Muscle of leg (tissue), 3 donors: ENCODE measurements at regions not wholly inside any gene's neighbourhood (a gene's known extent, or its start where the extent isn't known, plus 50 kb on each side); places are given as distances from the start of the nearest gene placed in this dataset.

ENCODE experiments used
- DNase-seq: peaks from one replicate; pipeline ENCODE4 v3.0.0; 2013
- H3K27ac ChIP-seq: one replicate; pipeline ENCODE4 v1.5.1; 2013; ENCODE audit warnings: mild to moderate bottlenecking, low read length, control low read depth
- H3K27me3 ChIP-seq: one replicate; pipeline ENCODE4 v1.6.1; 2013; ENCODE audit warnings: low read length; ENCODE audit not compliant: control insufficient read depth, insufficient read depth
- H3K36me3 ChIP-seq: one replicate; pipeline ENCODE4 v1.6.1; 2013; ENCODE audit warnings: low read length; ENCODE audit not compliant: control insufficient read depth, insufficient read depth
- H3K4me1 ChIP-seq: one replicate; pipeline ENCODE4 v1.6.1; 2013; ENCODE audit warnings: low read length; ENCODE audit not compliant: control insufficient read depth, insufficient read depth
- H3K4me3 ChIP-seq: one replicate; pipeline ENCODE4 v1.5.1; 2013; ENCODE audit warnings: low read length, control low read depth
- H3K9me3 ChIP-seq: replicated peaks from 2 replicates; pipeline ENCODE4 v1.6.1; 2013; ENCODE audit warnings: low read depth, low read length; ENCODE audit not compliant: control insufficient read depth
- WGBS: methylation state at CpG from one replicate; pipeline ENCODE4 v1.1.5; 2013; ENCODE audit warnings: missing lambda C conversion rate; ENCODE audit not compliant: insufficient coverage; 5-methylcytosine and 5-hydroxymethylcytosine counted together

DNA sequence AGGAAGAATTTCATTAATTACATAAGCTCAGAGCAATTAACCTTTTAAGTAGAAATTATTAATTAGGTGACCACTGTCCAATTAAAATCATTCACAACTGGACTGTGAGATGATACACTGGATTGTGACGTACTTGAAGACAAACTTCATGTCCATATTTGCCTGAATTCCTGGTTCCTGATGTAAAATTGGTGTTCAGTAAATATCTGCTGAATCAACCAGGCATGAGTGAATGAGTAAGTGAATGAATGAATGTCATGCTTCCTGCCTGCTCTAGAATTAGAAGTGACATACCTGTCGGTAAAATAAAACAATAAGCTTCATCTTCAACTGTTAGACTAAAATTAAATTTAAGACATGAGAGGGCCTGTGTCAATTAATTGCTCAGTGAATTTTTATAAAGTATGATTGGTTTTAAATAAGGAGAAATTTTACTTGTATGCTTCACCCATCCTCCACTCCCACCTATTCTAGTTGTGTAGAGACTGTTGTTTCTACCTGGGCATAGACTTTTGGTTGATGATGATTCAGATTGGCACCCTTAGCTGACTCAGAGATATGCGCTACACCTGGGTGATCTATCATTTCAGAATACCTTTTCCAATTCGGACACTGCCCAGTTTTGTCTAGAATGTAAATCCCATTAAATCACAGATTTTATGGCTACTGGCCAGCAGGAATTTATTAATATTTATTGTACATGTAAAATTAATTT, 56.9 kb upstream of the PTGS2 start:
- no peaks in the 10 kb centered on the region for H3K36me3 ChIP-seq
- no peaks in the 10 kb centered on the region for H3K4me1 ChIP-seq
- DNase-seq = no peak
- no CpG with 5 or more reads among the region's 4 CpGs for WGBS
- no peaks in the 10 kb centered on the region for H3K9me3 ChIP-seq
- H3K27me3 ChIP-seq = no peaks in the 10 kb centered on the region
- no peak overlapping the region for H3K4me3 ChIP-seq
- no peak overlapping the region for H3K27ac ChIP-seq

GRCh38 chr1:186735463-186735862, 55.2 kb upstream of the PTGS2 start:
- no CpG with 5 or more reads among the region's 1 CpG for WGBS
- DNase-seq = no peak
- no peaks in the 10 kb centered on the region for H3K9me3 ChIP-seq
- no peaks in the 10 kb centered on the region for H3K4me1 ChIP-seq
- no peak overlapping the region for H3K4me3 ChIP-seq
- no peaks in the 10 kb centered on the region for H3K36me3 ChIP-seq
- H3K27ac ChIP-seq = no peak overlapping the region
- no peaks in the 10 kb centered on the region for H3K27me3 ChIP-seq

DNA sequence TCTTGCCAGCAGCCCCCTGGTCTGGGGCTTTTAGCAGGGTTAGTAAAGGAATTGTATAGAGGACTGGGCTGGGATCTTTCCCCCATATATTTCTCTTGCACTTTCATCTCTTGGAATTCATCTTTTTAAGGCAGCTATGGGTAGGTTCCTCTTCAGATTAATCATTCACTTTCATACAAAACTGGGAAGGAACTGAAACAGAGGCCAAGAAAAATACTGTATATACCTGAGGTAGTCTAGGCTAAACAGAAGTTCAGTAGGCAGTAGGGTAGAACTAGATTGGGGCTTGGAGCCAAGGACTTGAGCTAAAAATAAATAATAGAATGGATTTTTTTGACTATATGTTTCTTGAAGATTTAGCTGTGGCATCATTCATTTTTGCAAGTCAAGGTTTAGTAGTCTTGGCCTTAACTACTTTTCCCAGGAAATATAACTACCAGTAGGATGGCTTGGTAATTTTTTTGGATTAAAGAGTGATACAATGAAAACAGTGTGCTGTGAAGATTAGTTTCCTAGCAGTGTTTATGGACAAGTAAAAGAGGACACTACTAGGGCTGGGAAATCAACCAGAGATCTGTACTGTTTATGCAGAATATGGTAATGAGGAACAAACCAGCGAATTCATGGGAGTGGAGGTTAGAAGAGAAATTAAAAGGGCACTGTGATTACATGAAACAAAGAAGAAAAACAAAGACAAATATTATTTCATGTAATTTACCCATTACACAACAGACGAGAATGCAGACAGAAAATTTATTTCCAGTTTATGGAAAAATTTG, 50.9 kb upstream of the PTGS2 start:
- no peaks in the 10 kb centered on the region for H3K36me3 ChIP-seq
- H3K4me3 ChIP-seq = no peak overlapping the region
- no peaks in the 10 kb centered on the region for H3K9me3 ChIP-seq
- no peaks in the 10 kb centered on the region for H3K4me1 ChIP-seq
- WGBS = no CpG with 5 or more reads among the region's 2 CpGs
- no peak overlapping the region for H3K27ac ChIP-seq
- DNase-seq = no peak
- no peaks in the 10 kb centered on the region for H3K27me3 ChIP-seq
